HG03432 (cell line): ENCODE measurements at regions not wholly inside any gene's neighbourhood (a gene's known extent, or its start where the extent isn't known, plus 50 kb on each side); places are given as distances from the start of the nearest gene placed in this dataset.

Source experiments
- ATAC-seq: cut with Tn5 transposase; IDR thresholded peaks from one replicate; pipeline ENCODE4 v1.9.1; 2021; ENCODE audit warnings: mild to moderate bottlenecking, moderate library complexity; ENCODE audit not compliant: unreplicated experiment

GRCh38 chr6:22925920-22926789 is 356.8 kb downstream of the HDGFL1 start:
- no peak for ATAC-seq

- ATAC-seq = no peak
These were observed 357.5 kb downstream of the HDGFL1 start for GRCh38 chr6:22926790-22927354.

DNA sequence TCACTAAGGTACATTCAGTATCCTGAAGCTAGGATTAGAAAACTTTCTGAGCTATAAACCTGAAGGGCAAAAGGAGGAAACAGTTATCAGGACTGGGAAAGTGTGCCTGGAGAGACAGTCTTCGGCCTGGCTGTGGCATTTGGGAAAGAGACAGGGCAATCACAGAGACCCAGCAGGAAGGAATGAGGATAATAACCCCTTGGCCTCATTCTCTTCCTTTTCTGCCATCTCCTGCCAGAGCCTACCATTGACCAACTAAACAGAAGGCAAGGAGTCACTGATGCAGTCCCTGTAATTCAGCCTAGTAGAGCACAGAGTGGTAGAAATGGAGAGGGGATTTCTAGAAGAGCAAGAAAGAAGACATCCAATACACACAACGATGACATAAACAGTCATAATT is 359.4 kb downstream of the HDGFL1 start:
- ATAC-seq = peak; percentile 65

GRCh38 chr6:22929311-22929985 is 360.1 kb downstream of the HDGFL1 start:
- ATAC-seq = peak; percentile 72

DNA sequence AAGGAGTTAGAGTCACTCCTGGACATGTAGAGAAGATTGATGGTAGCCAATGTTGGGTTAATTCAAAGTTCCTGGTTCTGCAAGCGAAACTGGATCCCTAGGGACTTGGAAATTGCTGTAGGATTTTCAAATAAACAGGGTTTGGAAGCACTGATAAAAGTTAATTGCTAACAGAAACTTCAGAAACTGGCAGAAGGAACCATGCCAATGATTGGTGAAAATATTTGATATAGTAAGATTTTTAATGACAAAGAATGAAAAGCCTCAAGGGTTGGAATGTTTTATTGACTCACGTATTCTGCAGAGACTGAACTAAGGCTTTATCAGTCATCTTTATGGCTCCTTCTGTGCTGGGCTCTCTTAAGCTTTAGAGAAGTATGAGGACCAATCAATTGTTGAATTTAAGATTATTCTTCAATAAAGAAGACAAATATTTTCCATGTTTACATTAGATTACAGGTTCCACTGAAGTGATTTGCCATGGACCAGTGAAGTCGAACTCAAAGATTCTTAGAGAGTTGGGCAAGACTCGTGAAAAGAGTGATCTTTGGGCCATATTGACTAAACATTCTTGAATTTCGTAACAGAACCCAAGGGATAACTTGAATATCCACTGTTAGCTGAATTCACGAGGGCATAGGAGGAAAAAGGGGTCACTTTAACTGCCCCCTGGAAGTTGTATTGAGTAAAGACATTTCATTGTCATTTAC is 371.4 kb downstream of the HDGFL1 start:
- ATAC-seq = no peak

DNA sequence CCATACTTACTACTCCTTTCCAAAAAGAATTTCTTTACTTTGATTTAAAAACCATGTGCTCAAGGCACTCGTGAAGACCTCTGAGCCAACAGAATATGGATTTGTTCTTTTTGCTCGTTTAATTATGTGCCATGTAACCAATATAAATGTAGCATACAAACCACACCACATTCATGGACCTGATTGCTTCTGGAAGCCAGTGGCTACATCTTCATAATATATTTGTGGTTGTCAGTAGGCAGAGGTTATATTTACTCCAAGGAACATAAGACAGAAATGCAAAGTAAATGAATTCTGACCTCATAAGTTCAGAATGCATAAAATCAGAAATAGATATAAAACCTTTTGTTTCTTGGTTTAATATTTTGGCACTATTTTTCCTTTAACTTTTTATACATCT is 373.0 kb downstream of the HDGFL1 start:
- ATAC-seq = no peak

DNA sequence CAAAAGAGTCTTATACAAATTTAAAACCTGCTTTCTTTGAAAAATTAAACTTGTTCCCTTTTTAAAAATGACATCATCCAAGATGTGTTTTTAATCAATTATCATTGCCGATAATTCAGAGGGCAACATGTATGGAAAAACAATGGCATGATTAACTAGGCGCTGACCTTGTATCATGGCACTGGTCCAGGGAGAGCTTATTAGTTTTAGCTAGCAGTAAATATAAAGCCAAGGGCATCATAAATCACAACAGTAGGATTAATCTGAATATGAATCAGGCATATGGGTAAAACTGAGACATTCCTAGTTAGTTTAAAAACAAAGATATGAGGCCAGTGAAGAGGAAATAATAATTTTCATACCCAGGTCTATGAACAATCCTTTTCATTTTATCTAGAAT is 374.0 kb downstream of the HDGFL1 start:
- no peak for ATAC-seq

DNA sequence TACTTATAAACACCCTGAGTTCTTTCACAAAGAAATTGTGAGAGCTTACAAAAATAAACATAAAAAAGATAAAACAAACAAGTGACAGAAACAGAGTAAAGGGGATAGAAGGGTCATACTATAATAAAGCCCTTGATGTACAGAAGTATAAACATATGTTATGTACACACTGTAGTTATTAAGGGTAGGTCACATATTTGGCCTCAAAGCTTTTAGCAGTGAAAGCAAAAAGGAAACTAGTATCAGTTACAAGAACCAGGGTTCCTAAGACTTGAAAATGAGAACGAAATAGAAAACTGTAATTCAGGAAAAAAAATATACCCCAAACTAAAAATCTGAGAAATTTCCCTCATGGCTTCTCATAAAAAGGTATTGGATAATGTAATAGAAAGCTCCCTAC is 380.6 kb downstream of the HDGFL1 start:
- no peak for ATAC-seq

DNA sequence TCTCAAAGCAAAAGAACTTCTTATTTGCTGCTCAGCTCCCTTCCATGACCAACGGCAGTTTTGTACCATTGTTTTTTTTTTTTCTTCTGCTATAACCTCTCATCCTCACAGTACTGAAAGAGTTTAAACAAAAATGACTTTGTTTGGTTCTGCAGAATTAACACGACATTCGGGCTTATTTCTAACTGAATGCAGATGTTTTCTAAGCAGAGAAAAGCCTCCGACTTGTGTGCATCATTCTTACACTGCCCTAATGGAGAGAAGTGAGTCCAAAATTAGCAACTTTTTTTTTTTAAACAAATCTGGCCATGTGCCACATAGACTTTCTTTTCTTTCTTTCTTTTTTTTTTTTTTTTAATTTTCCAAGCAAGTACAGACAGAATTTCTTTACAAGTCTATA is 382.7 kb downstream of the HDGFL1 start:
- ATAC-seq = no peak

- peak; percentile 63 for ATAC-seq
These were observed 385.5 kb downstream of the HDGFL1 start for GRCh38 chr6:22954749-22955385.

- no peak for ATAC-seq
These were observed 386.8 kb downstream of the HDGFL1 start for GRCh38 chr6:22956029-22956681.

DNA sequence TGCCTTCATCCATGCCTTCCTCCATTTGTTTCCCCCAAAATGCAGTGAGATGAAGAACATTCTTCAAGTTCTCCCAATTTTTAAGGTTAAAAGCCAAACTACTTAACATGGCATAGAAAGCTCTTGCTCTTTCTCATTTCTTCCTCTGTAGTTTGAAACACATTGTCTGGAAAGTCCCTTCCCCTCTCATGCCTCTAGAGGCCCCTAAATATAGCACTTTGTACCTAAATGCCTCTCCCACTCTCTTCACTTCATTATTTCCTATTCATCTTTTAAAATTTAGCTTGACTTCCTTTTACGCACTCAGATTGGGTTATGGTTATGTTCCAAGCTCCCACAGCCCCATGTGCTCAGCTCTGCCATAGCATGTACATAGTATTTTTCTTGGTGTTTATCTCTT is 389.3 kb downstream of the HDGFL1 start:
- peak; percentile 41 for ATAC-seq

- no peak for ATAC-seq
These were observed 390.2 kb downstream of the HDGFL1 start for GRCh38 chr6:22959571-22959970.

DNA sequence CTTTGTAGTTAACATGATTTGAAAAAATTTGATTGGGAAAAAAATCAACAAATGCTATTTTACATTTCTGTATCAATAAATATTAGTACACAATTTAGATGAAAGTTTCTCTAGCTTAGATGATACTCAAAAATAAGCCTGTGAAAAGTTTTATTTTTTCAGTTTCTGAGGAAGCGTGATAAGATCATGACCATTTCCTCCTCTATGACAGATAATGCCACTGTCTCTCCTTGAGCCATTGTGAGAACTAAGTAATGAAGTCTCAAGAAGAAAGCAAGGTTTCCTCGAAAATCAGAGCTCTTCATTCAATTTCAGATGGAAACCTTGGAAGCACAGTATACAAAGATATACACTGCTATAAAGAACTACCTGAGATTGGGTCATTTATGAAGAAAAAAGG is 395.0 kb downstream of the HDGFL1 start:
- no peak for ATAC-seq

DNA sequence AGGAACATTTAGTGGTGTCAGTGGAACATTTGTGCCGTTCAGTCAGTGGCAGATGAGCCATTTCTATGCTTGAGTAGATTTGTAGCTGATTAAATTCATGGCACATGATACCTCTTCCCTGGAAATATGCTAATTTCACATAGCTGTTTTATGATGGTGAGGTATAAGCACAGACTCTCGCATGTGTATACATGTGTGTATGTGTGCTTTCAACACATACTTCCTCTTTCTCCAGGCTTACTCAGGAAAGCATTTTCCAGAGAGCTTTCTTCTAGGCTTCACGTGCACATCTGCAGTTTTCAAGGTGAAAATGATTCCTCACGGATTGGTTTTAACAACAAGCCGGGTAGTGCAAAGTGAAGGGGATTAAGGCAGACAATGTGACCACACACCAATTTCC is 396.5 kb downstream of the HDGFL1 start:
- no peak for ATAC-seq

DNA sequence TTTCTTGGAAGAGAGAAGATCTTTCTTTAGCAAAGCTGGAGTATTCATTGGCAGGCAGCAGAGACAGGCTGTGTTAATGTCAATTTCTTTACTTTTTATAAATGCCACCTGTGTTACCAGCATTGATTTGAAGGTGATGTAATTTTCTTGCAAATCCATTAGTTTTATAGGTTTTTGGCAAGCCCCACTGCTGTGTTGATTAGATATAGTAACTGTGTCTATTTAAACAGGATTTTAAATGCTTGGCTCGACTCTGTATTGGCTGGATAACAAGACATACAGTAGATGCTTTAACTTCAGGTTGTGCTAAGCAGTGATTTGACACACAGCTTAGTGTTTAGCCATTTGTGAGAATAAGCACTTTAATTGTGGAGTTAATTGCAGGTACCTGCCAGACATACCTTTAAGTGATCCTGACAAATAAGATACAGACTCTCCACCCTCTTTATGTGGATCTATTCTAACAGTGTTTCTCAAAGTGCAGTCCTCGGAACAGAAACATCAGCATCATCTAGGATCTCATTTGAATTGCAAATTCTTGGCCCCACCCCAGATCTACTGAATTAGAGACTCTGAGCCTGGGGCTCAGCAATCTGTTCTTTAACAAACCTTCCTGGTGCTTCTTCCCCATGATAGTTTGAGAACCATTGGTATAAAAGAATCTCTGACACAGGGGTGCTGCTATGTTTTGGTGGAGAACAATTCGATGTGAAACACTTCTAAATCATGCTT is 397.5 kb downstream of the HDGFL1 start:
- ATAC-seq = no peak

DNA sequence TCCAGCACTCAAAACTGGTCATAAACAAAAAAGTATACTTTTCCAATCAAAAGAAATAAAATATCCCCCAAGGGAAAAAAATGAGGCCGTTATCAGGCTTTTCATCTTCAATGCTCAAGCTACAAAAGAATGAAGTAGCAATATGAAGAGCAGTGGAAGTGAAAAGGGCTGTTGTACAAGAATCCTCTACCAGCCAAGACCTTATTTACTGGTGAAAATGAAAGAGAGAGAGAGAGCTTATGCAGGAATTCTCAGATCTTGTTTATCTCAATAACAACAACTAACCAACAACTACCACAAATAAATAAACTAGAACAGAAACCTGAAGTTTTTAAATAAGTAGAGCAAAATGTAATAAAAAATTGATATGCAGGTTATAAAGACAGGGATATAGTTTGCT is 400.6 kb downstream of the HDGFL1 start:
- ATAC-seq = no peak

GRCh38 chr6:22972771-22973170 is 403.4 kb downstream of the HDGFL1 start:
- no peak for ATAC-seq

DNA sequence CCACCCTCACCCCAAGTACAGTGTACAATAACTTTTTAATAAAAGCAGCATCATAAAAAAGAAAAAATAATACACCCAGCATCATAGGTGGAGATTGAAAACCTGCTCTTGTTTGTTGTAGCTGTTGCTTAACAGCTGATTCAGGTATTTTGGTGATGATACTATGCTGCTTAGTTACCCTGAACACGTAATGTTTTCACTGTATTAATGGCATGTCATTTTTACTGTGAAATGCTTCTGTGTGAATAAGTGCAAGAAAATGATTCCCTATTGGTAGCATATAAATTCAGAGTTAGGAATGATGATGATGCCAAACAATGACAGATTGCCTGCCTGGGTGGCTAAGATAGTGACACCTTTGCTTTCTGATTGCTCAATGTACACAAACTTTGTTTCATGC is 405.7 kb downstream of the HDGFL1 start:
- no peak for ATAC-seq

DNA sequence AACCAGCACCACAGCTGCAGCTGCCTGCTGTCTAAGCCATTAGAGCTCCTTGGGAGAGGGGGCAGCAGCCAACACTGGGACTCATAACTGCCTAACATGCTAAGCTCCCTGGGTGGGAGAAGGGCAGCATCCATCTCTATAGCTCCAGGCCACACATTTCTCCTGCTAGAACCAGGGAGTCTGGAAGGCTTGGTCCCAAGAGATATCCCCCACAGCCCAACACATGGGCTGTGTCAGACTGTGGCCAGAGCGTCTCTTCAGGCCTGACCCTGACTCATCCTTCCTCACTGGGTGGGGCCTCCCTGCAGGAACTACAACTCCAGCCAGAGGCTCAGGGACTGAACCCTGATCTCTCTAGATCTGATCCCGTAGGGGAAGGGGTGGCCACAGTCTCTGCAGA is 411.1 kb downstream of the HDGFL1 start:
- no peak for ATAC-seq
